ENCODE measurements at regions not wholly inside any gene's neighbourhood (a gene's known extent, or its start where the extent isn't known, plus 50 kb on each side); places are given as distances from the start of the nearest gene placed in this dataset.
A peak's percentile ranks its signal among the peaks of the same experiment; 100 is the strongest.

GRCh38 chr7:33774762-33775523, 130.4 kb upstream of the BMPER start:
- H3K4me1 ChIP-seq = peaks cover 0 to 4% (median 0%) of the 10 kb centered on the region in 4 donors
- no peaks in the 10 kb centered on the region for H3K36me3 ChIP-seq
- WGBS, 2 donors = 52 to 55% methylated on average over 6 of the region's 6 CpGs
- DNase-seq (peak in 1 of 2 donors; percentile 58), ATAC-seq (ENCODE audit: low FRiP score in 2 of 2) (peak in 1 of 2 donors; percentile 46)
- H3K9me3 ChIP-seq = no peaks in the 10 kb centered on the region
- TF ChIP-seq POLR2AphosphoS5 (IDR thresholded peaks at IDR 0.05) (no peak), EP300 (IDR thresholded peaks at IDR 0.05) (no peak), POLR2A (IDR thresholded peaks at IDR 0.05) (no peak), CTCF (IDR thresholded peaks at IDR 0.05) (no peak)
- H3K4me3 ChIP-seq = no peak overlapping the region
- no peaks in the 10 kb centered on the region for H3K27me3 ChIP-seq
- no peak overlapping the region for H3K27ac ChIP-seq

- Histone ChIP-seq H3K9me3 (no peaks in the 10 kb centered on the region), H3K27me3 (no peaks in the 10 kb centered on the region), H3K4me1 (peaks cover 0 to 4% (median 0%) of the 10 kb centered on the region in 4 donors), H3K27ac (no peak overlapping the region), H3K4me3 (no peak overlapping the region), H3K36me3 (no peaks in the 10 kb centered on the region)
- 78 to 90% methylated on average over 4 of the region's 4 CpGs for WGBS, 2 donors
- ATAC-seq (ENCODE audit: low FRiP score in 2 of 2) (no peak), DNase-seq (no peak)
- TF ChIP-seq POLR2A (IDR thresholded peaks at IDR 0.05) (no peak), EP300 (IDR thresholded peaks at IDR 0.05) (no peak), POLR2AphosphoS5 (IDR thresholded peaks at IDR 0.05) (no peak), CTCF (IDR thresholded peaks at IDR 0.05) (no peak)
Measured at GRCh38 chr7:33775790-33776189, 129.5 kb upstream of the BMPER start.

- ATAC-seq (ENCODE audit: low FRiP score in 2 of 2) = no peak
- Histone ChIP-seq H3K4me1 (no peaks in the 10 kb centered on the region), H3K27ac (no peak overlapping the region), H3K27me3 (no peaks in the 10 kb centered on the region), H3K36me3 (no peaks in the 10 kb centered on the region), H3K9me3 (no peaks in the 10 kb centered on the region), H3K4me3 (no peak overlapping the region)
- 64 to 83% methylated on average over 3 of the region's 3 CpGs for WGBS, 2 donors
- DNase-seq = no peak
- TF ChIP-seq CTCF (IDR thresholded peaks at IDR 0.05) (no peak), EP300 (IDR thresholded peaks at IDR 0.05) (no peak), POLR2A (IDR thresholded peaks at IDR 0.05) (no peak), POLR2AphosphoS5 (IDR thresholded peaks at IDR 0.05) (no peak)
Measured at GRCh38 chr7:33776788-33777187, 128.6 kb upstream of the BMPER start.

GRCh38 chr7:33778195-33778594, 127.1 kb upstream of the BMPER start:
- H3K4me1 ChIP-seq = no peaks in the 10 kb centered on the region
- TF ChIP-seq EP300 (IDR thresholded peaks at IDR 0.05) (no peak), POLR2AphosphoS5 (IDR thresholded peaks at IDR 0.05) (no peak), CTCF (IDR thresholded peaks at IDR 0.05) (no peak), POLR2A (IDR thresholded peaks at IDR 0.05) (no peak)
- H3K27ac ChIP-seq = no peak overlapping the region
- peaks cover 0 to 8% (median 0%) of the 10 kb centered on the region in 4 donors for H3K9me3 ChIP-seq
- WGBS, 2 donors = 76 to 87% methylated on average over 2 of the region's 2 CpGs
- no peak for DNase-seq
- ATAC-seq (ENCODE audit: low FRiP score in 2 of 2) = no peak
- no peaks in the 10 kb centered on the region for H3K27me3 ChIP-seq
- H3K36me3 ChIP-seq = no peaks in the 10 kb centered on the region
- H3K4me3 ChIP-seq = no peak overlapping the region

GRCh38 chr7:33779216-33779615, 126.1 kb upstream of the BMPER start:
- peaks cover 0 to 8% (median 0%) of the 10 kb centered on the region in 4 donors for H3K9me3 ChIP-seq
- no peaks in the 10 kb centered on the region for H3K27me3 ChIP-seq
- TF ChIP-seq CTCF (IDR thresholded peaks at IDR 0.05) (no peak), EP300 (IDR thresholded peaks at IDR 0.05) (no peak), POLR2A (IDR thresholded peaks at IDR 0.05) (no peak), POLR2AphosphoS5 (IDR thresholded peaks at IDR 0.05) (no peak)
- no peak overlapping the region for H3K4me3 ChIP-seq
- DNase-seq = no peak
- WGBS, 2 donors = 78 to 80% methylated on average over 5 of the region's 5 CpGs
- ATAC-seq (ENCODE audit: low FRiP score in 2 of 2) = no peak
- no peak overlapping the region for H3K27ac ChIP-seq
- no peaks in the 10 kb centered on the region for H3K36me3 ChIP-seq
- no peaks in the 10 kb centered on the region for H3K4me1 ChIP-seq

Data from upper lobe of left lung (tissue), 6 donors.